GM20000 (cell line): ENCODE measurements at regions not wholly inside any gene's neighbourhood (a gene's known extent, or its start where the extent isn't known, plus 50 kb on each side); places are given as distances from the start of the nearest gene placed in this dataset.

ENCODE experiments used
- DNase-seq: peaks from one replicate; pipeline ENCODE4 v3.0.0; 2012; ENCODE audit warnings: low spot score
- TF ChIP-seq, protein P1 (sequence below): IDR thresholded peaks from 2 replicates; pipeline ENCODE4 v1.5.1; 2012; ENCODE audit warnings: mild to moderate bottlenecking, control low read depth; ENCODE audit errors: extremely low read depth, missing control alignments

GRCh38 chr2:149789549-149789948 lies 202.0 kb upstream of the MMADHC start:
- DNase-seq, result no peak
- TF ChIP-seq, protein P1, sequence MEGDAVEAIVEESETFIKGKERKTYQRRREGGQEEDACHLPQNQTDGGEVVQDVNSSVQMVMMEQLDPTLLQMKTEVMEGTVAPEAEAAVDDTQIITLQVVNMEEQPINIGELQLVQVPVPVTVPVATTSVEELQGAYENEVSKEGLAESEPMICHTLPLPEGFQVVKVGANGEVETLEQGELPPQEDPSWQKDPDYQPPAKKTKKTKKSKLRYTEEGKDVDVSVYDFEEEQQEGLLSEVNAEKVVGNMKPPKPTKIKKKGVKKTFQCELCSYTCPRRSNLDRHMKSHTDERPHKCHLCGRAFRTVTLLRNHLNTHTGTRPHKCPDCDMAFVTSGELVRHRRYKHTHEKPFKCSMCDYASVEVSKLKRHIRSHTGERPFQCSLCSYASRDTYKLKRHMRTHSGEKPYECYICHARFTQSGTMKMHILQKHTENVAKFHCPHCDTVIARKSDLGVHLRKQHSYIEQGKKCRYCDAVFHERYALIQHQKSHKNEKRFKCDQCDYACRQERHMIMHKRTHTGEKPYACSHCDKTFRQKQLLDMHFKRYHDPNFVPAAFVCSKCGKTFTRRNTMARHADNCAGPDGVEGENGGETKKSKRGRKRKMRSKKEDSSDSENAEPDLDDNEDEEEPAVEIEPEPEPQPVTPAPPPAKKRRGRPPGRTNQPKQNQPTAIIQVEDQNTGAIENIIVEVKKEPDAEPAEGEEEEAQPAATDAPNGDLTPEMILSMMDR, result no peak

GRCh38 chr2:149787206-149787605 lies 199.6 kb upstream of the MMADHC start:
- TF ChIP-seq, protein P1, result no peak

DNA sequence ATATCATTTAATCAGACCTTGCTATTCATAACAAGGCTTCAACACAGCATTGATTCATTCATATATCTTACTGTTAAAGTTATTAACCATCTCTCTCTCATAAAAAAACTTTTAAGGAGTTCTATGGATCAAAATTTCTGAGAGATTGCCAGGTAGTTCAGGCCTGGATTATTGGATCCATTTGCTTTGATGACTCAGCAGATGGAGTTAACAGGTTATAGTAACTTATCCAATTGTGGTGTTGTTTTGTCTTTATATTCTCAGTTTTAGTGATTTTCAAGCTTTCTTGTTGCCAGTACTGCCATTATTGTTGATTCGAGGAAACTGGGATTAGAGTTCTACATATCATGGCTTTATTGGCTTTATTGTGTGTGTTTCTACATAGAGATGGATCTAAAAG lies 195.7 kb upstream of the MMADHC start:
- TF ChIP-seq, protein P1, result no peak
- DNase-seq, result no peak

More at GRCh38 chr2:149787206-149787605, 199.6 kb upstream of the MMADHC start:
- DNase-seq, result no peak

DNA sequence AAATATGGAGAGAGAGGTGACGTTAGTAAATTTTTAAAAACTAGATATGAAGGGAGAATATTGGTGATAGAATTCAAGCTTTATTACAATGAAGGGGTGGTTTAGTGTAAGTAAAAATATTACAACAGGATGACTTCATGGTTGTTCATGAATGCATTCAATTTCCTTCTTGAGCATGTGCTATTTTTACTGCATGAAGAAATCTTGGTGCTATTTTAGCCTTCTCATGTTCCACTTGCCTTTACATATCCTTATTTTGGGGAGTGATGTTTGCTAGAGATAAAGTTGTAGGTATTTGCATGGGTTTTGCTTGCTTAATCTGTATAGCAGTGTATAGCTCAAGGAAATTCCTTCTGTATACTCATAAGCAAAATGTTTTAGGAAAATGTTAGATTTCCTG lies 195.0 kb upstream of the MMADHC start:
- TF ChIP-seq, protein P1, result no peak
- no peak for DNase-seq

GRCh38 chr2:149781263-149781808 lies 193.8 kb upstream of the MMADHC start:
- TF ChIP-seq, protein P1, result no peak
- no peak for DNase-seq

- no peak for DNase-seq
- TF ChIP-seq, protein P1, result no peak
Measured at GRCh38 chr2:149773006-149773405, 185.4 kb upstream of the MMADHC start.

DNA sequence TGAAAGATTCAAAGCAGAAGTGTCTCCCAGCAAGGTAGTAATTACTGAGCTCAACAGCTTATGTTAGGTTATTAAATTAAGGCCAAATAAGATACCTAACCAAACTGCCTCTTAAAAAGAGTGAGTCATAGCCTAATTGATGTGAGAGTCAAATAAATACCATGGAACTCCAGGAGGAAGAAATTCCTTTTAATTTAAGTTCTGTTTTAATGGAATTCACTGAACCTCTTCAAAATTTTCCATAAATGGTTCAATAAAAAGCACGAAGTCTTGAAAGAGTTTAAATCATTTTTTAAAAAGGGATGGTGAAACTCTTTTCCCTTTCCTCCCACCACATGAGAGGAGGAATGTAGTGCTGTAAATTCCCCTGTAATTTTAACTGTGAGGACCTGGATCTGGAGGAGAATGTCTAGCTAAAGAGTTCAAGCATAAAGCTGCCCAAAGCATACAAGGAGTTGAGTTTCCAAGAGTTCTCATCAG lies 180.8 kb upstream of the MMADHC start:
- TF ChIP-seq, protein P1, result no peak
- no peak for DNase-seq
